SKM-1 treated with dmso at 0.1 percent for 144 hours (cell line): ENCODE measurements at regions not wholly inside any gene's neighbourhood (a gene's known extent, or its start where the extent isn't known, plus 50 kb on each side); places are given as distances from the start of the nearest gene placed in this dataset.

ENCODE experiments used
- DNase-seq: peaks from one replicate; lab custom pipeline; 2025; ENCODE audit not compliant: unreplicated experiment; lab: John Stamatoyannopoulos, UW

DNA sequence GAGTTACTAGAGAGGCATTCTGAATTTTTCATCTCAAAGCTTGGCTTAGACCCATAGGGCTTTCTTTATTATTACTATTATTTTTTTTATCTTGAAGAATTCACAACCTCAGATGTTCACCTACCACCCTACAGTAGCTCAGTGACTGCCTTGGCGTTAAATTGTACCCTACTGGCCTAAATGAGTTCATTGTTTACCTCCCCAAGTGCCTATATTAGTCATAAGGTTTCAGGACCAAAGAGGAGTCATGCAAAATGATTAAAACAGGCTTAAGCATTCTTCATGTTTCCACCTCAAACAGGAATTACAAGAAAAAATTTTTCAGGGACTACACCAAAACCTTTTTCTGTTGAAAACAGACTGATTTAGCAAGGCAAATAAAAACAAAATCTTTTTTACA, 751.5 kb downstream of the SQOR start:
- no peak for DNase-seq

DNA sequence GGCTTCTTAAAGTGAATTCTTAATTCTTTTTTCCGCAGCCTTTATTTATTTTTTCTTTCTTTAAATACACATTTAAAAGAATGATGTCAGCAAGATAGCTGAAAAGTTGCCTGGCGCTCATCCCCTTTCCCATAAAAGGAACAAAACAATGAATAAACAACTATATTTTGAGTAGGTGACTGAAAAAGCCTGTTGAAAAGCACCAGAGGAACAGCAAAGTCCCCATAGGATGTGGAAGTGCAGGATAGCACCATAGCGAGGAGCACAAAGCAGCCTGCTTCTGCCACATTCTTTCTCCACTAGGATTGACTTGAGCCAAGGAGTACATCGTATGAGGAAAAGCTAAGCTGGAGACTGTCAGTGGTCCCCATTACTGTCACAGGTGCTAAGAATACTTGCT, 754.9 kb downstream of the SQOR start:
- no peak for DNase-seq

DNA sequence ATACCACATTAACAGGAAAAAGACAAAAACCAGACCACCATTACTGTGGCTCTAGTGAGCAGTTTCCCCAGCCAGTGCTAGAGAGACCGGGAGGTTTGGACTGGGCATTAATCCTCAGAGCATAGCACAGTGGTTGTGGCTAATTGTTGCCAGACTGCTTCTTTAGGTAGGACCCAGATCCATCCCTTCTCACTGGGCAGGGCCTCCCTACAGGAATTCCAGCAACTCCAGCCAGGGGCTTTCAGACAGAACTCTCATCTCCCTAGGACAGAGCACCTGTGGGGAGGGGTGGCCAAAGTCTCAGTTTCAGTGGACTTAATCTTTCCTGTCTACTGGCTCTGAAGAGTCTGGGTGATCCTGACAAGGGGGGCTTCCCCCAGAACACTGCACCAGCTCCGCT, 759.6 kb downstream of the SQOR start:
- DNase-seq = no peak

DNA sequence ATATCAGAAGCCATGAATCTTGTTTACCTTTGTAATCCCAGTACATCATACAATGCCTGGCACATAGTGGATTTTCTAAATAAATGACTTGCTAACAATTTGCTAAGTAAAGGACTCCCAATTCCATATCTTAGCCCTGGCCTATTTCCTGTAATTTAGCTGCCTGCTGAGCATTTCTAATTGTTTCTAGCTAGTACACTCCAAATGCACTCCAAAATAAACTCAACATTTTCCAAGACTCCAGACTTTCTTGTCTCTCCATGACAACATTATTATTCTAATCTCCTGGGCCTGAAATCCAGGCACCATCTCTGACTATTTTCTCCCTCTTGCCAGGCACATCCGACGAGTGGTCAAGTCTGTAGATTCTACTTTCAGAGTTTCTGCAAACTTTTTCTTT, 773.5 kb downstream of the SQOR start:
- no peak for DNase-seq

DNA sequence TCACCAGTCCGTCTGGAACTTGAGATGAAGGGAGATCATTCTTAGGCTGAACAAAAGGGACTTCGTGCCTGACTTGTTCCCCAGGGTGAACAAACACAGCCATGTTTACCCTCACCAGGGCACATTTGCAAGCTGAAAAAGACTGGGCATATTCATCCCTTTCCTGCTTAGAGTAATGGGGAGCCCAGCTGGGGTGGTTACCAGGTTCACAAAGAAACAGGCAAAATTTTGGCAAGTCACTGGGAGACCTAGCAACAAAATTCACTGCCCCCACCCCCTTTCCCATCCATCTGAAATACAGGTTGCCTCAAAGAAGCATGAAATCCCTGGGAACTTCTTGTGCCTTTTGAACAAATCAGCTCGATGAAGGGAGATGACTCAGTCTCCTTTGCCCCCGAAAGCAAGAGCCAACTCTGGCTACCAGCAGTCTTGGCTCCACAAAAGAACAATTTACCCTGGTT, 775.0 kb downstream of the SQOR start:
- DNase-seq = no peak

DNA sequence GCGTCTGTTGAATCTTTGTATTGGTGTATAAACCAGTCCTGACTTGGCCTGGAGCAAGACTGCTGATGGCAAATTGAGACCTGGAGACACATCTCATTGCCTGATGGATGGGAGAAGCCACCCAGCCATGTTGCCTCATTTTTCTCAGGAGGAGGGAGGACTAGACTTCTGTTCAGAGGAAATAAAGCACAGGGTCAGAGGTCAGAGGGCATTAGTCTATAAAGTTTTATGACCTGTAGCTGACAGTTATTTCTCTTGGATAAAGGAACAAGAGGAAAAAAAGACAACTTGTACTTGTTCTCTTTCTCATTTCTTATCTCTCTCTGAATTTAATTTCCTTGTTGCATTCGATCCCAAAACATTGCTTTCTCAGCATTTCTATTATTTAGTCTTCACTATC, 775.9 kb downstream of the SQOR start:
- DNase-seq = no peak

DNA sequence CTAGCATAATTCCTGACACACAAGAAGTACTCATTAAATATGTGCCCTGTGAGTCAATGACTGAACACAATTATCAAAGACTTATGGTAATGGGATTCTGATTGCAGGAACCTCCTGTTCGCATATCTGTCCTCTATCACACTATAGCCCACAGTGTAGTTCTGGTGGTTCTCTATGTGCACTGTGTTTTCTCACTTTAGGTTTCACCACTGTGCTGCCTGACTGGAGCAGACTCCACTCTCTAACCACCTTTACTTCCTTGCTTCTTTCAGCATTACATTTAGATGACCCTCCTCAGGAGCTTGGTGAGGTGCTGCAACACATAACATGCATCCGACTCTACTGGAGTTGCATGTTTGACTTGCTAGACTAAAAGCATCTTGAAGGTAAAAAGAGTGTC, 777.1 kb downstream of the SQOR start:
- DNase-seq = no peak

DNA sequence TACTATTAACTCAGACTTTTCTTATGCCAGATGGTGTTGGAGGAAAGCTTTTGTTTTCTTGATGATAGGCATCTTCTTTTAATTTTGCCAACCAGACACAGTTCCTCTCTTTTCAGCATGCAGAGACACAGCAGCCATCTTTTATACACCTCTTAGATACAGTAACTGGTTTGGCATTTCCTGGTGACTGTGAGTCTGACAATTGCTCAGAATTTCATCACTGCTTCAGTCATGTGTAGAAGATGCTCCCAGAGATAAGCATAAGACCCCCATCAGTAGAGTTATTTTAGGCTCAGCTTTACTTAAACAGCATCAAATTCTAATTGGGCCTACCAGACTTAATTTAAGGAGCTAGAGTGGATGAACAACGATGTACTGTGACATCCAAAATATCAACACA, 779.0 kb downstream of the SQOR start:
- DNase-seq = no peak

DNA sequence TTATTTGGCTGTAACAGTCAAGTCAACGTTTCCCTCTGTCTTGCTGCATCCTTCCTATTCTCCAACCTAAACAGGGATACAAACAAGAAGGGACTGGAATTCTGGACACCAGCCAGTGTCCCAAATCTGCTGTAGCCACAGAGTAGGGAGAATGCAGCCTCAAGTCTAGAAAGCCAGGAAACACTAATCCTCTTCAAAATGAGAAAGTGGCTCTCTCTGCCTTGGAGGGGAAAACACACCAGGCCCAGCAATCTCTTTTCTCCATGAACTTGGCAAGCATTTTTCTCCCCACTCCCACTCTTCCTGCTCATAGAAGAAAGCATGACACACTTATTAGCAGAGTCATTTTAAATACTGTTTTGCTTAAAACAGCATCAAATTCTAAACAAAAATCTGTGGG, 781.7 kb downstream of the SQOR start:
- DNase-seq = no peak

DNA sequence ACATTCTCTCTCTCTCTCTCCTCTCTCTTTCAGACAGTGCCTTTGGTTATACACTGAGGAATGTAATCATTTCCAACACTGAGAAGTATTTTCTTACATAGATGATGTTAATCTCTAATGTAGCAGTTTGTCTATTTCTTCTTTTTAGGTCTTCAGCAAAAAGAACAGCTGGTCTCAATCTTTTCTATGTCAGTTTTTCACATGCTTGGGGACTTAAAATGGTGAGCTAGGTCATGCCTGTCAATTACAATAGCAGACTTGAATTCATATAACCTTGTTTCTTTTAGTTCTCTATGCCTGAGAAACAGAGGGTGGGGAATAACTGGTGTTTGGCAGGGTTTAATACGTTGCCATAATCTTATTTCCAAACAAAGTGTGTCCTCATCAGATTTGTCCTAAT, 786.2 kb downstream of the SQOR start:
- no peak for DNase-seq

DNA sequence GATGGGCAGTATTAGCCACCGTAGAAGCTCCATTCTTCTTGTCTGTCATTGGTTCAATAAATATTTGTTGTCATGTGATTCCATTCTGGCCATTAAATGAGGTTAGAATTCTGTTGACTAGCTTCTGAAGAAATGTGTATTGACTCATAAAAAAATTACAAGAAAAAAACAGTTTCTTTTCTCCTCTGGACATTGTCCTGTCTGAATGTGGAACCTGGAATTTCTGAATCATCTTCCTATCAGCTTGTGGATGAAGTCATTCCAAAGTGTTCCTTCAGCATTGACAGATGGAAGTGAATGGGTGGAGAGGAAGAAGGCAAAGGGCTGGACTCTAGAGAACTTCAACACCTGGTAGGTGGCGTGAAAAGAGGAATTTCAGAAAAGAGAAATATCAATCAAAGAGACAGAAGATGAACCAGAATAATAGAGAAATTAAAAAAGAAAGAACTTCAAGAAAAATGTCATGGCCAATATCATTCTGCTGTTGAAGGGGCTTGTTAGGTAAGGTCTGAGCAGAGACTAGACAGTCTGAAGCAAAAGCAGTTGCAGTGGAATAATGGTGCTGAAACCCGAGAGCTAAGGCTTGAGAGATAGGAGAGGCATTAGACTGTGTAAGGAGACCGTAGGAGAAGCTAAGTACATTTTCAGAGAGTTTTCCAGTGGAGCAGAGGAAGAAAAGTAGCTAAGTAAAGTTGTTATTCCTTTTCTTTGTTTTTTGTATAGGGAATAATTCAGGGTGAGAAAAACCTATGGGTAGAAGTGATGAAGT, 806.6 kb downstream of the SQOR start:
- DNase-seq = no peak

DNA sequence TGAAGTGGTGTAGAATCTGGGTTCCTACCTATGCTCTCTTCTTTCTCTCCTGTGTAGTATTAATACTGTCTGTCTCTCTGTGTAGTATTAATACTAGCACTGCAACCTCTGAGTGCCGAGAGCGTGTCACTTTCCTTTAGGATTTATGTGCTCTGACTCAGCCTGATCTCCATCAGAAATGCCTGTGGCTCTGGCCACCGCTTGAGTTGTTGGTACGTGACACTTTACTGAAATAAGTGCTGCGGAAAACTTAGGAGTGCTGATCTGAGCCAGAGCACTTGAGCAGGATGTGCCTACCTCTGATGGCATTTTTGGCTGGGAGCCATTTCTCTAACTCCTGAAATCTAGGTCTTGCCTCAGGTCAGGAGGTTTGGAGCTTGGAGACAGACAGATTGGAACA, 807.4 kb downstream of the SQOR start:
- no peak for DNase-seq

DNA sequence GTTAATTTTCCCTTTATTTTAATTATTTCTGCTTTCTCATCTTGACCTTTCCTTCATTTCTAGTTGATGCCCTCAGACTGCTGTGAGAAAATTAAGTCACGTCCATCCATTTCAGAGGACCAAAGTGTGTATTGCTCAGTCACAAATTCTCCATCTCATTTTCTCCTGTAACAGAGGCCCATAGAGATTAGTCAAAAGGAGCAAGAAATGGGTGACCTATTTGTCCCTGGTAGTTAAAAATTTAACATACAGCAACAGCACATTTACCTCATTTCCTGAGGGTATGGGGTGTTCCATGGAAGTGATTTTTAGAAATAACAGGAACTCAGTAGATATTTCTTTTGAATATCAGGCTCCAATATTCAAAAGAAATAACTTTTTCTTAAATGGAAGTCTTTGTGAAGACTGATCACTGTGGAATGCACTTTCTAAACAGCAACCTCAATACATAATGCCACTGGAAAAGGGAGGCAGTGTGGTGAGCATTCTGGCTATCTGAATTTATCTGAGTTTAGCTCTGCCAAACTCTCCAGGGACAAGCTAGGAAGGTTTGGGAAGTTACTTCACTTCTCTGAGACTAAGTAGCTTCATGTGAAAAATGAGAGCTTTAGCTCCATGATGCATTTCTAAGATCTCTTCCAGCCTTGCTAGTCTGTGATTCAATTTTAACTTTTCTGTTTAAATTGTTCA, 808.2 kb downstream of the SQOR start:
- DNase-seq = no peak

DNA sequence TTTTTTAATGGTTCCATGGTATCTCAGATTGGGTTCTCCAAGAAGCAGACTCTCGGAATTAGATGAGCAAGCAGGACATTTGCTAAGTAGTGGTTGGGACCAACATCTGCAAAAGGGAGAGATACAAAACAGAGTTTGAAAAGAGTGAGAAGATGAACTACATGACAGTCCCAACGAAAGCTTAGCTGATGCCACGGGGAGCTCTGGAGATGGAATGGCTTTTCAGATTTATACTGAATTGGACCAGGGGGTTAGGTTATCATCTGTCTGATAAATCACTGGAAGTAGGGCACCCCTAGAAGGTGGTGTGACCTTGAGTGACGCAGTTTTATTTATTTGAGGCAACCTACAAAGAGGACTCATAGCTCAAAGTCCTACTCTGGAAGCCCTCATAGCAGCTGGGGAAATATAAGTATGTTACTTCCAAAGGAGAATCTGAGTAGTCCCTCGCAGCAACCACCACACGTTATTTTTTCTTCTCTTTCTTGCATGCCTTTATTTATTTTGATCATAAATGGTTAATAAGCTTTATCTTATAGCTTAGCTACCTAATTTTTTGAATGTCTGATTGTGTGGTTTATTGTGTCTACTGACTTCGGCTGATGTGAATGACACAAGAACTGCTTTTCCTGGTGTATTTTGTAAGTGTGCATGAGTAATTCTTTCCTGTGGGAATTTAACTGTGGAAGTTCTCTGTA, 815.4 kb downstream of the SQOR start:
- no peak for DNase-seq

DNA sequence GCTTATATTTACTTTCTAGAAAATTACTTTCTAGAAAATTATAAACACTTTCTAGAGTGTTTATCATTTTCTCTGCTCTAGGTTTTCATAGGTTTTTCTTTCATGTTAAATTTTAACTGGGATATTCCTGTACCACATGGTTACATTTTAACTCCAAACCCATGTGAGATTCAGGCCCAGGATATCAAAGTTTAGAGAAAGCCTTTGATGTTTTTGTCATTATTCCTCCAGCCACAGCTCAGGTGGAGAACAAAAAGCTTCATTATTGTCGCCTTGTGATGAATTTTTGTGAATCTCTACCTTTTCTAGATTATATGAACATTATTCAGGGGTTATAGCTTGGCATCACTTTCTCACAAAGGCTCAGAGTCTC, 816.0 kb downstream of the SQOR start:
- no peak for DNase-seq

DNA sequence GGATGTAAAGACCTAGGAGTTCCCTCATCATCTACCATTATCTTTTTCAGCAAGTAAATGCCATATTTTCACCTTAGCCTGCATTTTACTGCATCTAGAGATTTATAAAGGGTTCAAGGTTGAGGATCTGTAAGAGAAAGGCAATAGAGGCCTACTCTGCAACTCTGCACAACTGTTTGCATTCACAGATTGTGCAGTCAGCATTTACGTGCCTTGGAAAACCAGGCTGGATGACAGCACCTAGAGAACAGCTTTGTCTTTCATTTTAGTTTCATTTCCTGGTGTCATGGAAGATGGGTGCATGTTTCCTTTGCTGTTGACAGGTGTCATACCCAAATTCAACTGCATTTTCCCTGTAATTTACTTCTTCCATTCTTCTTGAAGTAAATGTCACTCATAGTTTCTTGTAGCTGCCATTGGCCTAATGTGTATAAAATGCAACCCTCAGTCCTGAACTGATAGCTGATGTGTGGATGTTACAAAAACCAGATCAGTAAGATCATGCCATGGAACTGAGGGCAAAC, 817.5 kb downstream of the SQOR start:
- DNase-seq = no peak

DNA sequence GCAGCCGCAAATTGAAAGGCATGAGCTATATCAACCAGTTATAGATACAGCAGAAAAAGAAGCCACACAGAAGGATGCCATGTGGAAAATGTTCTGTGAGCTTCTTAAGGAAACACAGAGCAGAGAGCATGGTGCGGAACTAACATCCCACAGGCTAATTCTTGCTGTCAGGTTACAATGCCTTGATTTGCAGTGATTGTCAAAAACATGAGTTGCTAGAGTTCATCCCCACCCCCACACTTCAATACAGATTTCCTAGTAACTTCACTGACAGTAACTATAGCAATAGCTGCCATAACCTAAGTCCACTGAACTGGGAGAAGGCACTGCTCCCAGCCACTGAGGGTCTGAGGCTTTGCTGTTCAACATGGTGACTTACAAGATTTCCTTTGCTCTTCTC, 821.6 kb downstream of the SQOR start:
- DNase-seq = no peak

DNA sequence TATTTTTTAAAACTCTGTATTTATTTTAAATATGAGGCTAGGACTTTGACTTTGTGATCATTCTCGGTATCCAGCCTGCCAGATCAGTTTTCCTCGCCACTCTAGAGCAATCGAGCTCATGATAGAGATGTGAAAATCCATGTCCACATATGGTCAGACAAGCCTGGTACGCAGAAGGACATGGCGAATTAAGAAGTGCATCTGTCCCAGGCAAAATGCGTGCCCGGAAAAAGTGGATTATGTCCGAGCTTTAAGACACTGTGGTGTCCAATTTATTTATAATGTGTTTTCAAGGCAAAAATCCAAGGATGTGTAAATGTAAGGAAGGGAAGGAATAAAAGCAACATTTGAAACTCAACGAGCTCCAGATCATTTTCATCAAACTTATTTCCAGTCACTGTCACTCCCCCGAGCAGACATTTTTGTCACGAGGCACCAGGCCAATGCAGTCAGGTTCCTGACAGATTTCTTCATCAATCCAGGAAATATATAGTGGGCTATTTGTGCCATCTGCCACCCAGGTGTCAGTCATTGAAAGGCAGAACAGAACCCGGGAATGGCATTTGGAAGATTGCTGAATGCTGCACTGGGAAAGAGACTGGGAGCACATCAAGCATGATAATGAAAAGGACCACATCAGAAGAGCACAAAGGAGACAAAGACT, 825.7 kb downstream of the SQOR start:
- no peak for DNase-seq

DNA sequence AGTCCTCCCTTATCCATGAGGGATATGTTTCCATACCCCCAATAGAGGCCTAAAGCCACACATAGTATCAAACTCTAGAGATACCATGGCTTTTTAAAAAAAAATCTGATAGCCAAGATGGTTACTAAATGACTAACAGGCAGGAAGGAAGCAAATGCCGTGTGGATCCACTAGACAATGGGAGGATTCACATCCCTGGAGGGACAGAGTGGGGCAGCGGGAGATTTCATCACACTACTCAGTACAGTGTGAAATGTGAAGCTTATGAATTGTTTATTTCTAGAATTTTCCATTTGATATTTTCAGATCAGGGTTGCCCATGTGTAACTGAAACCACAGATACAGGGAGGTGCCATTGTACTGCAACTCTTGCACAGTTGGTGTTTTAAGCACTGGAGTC, 826.6 kb downstream of the SQOR start:
- no peak for DNase-seq

DNA sequence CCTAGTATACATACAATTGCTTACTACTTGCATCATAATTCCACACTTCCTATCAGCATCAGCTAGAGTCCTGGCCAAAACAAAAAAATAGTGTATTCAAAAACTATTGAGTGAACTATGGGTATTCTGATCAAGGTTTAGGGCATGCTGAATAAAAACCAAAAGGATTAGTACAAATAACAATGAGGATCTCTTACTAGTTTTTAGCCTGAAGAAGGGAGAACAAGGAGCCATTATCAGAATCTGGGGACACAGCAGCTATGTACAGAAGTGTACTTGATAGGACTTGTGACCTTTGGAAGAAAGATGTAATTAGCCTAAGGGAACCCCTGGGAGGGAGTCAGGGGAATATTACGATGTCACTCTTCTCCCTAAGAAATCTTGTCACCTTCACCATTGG, 832.2 kb downstream of the SQOR start:
- no peak for DNase-seq

DNA sequence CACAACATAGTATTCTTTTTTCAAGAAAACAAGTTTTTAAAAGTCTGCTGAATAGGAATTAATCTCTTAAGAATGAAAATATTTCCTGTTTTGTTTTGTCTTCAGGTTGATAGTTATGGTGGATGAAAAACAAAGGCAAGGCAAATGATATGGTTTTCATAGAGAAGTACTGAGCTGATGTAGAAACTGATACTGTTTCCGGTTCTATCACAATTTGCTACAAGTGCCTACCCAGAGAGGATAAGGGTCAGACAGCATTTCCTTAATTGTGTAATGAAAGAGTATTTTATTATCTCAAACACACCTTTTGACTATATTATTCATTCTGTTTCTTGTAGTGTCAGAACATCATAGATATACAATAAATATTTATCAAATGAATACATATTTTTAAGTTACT, 836.3 kb downstream of the SQOR start:
- no peak for DNase-seq

DNA sequence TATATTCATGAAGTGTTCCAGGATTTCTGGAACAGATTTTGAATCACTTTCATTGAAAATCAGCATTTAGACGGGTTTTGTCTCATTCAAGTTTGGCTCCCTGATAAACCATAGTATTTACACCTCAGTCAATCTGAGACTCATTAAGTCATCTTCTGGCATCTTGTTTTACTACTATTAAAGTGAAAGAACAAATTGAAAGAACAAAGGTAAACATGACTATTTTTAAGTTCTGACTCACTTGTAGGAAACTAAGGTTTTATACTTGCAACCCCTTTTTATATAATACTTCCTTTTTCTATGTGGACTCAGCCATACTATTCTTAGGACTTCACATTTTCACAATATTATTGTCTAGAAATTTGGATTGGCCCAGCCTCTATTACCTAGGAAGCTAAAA, 854.4 kb downstream of the SQOR start:
- DNase-seq = no peak
